Fibroblast of skin of back (primary cell): ENCODE measurements at regions not wholly inside any gene's neighbourhood (a gene's known extent, or its start where the extent isn't known, plus 50 kb on each side); places are given as distances from the start of the nearest gene placed in this dataset.

Experiments used
- DNase-seq: peaks from one replicate; pipeline ENCODE4 v3.0.0-alpha.2; 2013

DNA sequence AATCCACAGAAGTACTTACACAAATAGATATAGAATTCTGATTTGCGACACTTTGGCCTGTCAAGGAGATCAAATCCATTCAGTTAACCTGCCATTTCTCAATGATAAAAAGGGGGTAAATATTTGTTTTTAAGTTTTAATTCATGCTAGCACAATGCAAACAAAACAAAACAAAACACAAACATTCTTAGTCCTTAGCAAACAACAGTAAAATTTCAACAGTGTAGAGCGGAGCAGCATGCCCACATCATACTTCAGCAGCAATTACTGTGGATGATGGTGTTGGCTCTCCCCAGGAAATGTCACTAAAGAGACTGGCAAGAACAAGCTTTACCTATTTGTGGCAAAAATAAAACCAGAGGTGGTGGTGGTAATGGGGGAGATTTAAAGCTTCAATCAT, 625.2 kb upstream of the PCDH20 start:
- DNase-seq = no peak

DNA sequence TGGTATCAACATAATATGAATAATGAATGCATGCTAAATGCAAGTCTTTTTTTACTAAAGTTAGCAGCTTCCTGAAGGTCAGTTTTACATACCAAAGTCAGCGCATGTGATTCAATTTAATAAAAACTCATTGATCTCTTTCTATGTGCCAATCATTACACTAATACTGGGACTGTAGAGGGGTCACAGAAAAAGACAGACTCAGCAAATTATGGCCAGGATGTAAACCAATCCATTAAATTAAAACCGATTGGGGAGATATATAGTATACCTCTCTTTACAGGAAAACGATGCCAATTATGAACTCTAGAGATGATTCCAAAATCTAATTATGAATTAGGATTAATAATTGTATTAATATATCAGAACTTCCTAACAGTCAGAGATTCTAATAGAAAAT, 624.4 kb upstream of the PCDH20 start:
- DNase-seq = no peak

DNA sequence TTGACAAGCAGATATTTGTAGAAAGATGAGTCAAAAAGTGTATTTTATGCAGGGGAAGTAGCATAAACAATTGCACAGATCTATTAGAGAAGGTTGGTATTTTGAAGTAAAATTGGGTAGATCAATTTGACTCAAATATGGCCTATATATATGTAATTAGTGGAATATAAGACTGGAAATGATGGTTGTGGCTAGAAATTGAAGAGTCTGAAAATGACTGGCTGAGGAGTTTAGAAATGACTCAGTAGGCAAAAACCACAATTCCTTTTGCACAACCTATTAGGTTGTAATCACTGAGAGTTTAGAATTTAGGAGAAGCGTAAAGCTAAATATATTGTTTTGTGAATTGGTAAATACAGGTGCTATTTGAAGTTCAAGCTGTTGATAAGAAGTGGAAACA, 622.6 kb upstream of the PCDH20 start:
- no peak for DNase-seq

DNA sequence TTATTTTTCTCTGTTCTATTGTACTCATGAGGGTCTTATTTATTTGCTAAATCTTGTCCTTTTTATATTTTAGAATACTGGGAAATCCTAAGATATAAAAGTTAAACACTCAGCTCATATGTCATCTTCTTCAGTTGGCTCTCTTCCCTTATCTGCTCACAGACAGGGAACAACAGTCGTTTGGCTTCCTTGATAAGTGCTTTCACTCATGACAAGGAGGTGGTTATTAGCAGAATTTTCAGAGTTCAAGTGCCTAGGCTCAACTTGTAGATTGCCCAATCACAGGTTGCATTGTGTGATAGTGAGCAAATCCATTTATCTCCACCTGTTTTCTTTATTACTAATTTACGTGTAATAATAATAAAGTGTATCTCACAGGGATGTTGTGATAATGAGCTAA, 620.3 kb upstream of the PCDH20 start:
- no peak for DNase-seq

DNA sequence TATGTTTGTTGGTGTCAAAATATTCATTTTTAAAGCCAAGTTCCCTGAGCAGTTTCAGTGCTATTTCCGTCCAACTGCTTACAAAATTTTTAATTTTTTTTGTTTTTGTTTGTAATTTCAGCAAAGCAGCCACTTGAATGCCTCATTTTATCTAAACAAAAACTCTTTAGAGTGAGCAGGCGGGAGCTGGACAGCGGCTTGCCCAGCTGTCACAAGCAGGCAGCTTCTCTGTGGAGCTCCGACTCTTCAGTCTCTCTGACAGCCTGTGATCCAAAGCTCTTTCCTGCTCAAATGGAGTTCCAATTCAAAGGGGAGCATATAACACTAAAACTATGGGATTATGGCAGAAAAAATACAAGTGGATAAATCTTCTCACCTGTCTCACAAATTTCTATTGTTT, 618.3 kb upstream of the PCDH20 start:
- no peak for DNase-seq

DNA sequence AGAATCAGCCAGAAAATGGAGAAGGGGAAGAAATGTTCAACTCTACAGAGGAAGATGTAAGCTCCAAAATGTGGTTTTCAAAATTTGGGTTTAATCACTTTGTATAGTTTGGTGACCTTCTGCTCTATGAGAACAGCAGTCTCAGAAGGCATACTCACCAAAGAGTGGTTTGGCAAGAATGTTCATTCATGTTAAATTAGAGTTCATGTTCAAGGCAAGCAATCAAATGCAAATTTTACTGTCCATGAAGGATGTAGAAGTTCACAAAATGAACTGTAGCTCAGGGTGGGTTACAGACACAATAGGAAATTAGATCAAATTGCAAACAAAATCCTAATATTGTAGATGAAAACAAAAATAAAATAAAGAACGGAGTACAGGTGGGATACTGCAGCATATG, 606.7 kb upstream of the PCDH20 start:
- no peak for DNase-seq

DNA sequence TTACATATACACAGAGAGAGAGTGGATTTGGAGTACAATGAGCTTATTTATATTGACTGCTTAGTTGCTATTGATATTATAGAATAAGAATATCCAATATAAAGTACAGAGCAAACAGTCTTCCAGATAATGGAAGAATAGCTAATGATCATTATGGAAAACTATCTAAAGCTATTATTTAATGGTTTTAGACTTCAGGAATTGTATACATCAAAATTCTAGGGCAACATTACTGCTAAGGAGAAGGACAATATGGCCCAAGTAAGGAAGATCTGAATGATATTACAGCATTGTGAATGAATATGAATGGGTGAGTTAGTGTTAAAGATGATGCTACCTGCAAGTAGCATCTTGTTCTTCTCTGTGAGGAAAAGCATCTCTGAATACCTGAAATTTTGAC, 604.2 kb upstream of the PCDH20 start:
- DNase-seq = no peak

DNA sequence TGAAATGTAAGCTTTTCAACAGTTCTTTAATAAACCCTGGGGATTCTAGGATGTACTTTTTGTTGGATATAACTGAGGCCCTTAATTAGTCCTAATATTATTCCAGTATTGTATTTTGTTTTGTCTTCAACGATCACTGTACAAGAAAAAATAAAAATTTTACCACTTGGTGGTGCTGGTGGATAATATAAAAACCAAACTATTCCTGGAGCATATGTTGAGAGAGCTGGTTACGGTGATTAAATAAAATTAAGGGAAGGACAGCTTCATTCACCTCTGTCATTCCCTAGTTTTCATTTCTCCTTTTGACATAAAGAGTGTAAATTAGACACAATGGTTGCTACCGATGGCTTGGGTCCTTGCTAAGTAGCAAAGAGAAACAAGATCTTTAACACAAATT, 598.6 kb upstream of the PCDH20 start:
- peak; percentile 6 for DNase-seq

DNA sequence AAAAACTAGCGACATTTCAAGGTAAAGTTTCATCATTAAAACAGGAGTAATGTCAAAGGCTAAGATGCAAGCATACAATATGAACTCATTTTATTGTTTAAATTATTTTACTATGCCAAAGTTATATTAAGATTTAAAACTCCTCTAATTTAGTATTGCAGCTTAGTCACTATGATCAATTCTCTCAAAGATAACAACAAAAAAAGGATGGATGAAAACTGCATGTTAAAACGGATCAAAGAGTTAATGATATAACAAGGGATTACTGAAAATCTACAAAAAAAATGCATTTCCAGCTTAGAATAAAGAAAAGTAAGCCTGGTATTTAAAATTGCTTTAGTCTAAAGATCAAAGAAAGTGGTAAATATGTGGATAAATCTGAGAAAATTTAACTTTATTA, 587.8 kb upstream of the PCDH20 start:
- no peak for DNase-seq

DNA sequence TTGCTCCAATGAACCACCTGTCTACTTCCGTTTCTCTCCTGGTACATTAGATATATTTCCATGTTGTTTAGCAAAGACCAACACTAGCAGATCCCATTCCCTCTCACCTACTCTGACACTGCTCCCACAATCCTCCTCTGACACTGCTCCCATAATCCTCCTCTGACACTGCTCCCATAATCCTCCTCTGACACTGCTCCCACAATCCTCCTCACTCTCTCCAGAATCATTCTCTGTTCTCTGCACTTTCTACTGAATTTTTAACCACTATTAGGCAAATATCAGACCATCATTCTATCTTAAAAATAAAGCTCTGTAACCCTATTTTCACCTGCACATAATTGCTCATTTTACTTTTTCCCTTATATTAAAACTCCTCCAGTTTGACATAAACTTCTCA, 578.5 kb upstream of the PCDH20 start:
- DNase-seq = no peak

DNA sequence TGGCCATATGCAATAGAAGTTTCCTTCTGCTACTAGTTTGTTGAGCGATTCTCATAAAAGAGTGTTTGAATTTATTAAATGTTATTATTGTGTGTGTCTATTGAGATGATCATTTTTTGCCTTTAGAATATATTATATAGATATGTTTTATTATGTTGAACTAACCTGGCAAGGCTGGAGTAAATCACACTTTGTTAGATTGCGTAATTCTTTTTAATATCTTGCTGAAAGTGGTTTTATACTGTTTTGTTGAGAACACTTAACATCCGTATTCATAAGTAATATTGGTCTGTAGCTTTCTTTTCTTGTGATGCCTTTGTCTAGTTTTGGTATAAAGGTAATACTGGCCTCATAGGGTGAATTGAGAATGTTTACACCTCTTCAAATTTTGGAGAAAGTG, 574.3 kb upstream of the PCDH20 start:
- no peak for DNase-seq

DNA sequence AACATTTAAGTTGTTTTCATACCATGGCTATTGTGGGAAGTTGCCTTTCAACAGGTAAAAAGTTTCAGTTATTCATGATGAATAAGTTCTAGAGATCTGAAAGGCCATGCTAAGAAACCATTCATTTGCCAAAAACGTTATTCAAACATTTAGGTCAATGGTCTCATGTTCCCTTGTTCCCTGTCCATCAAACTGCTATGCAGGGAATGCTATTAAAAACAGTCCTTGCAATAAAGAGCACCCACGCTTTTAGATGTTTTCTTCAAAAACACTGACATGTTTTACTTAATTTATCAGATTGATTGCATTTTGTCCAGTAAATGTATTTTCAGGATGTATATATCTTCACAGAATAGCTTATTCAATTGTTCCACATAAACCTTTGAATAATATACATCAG, 573.2 kb upstream of the PCDH20 start:
- no peak for DNase-seq

DNA sequence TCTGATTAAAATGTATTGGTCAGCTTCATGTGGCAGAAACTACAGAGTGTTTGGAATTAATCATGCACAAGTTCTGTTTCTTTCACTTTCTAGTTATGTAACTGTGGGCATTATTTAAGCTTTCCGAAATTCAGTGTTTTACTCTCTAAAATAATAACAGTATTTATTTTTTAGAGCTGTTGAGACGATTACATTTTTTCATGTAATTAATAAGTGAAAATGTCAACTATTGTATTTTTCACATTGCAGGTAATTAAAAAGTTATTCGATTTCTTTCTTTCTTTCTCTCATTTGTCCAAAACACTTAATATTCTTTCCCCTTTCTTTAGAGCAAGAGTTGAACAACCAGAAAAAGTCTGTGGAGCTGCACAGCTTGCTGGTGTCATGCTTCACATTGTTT, 559.4 kb upstream of the PCDH20 start:
- no peak for DNase-seq

DNA sequence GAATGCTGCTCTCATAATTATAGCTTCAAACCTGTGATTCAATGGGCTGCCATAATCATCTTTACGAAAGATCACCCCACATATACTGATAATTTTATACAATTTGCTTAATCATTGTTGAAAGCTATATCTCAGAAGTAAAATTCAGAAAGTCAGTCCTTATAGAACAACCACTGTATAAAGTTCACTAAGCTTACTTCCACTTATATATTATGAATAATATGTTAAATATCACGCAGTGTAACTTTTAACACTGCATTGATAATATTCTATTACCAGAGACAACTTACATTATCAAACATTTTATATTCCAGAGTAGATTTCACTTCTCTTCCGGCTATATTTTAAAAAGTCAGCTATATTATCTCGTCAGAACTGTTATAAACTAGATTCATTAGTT, 550.1 kb upstream of the PCDH20 start:
- no peak for DNase-seq

DNA sequence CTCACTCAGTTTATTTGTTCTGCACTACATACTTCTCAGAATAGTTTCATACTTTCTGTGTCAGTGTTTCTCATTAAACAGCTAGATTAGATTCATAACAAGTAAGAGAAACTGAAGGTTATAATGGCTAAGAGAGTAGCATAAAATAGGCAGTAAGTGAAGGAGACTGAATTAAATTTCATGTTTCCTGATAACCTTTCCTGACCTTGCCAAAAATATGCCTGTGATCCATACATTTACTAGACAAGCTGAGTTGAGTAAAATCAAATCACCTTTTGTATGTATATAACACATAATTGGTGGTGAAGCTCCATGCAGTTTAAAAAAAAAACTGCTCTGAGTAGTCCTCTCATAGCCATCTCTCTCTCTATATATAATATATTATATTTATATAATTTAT, 545.3 kb upstream of the PCDH20 start:
- no peak for DNase-seq

DNA sequence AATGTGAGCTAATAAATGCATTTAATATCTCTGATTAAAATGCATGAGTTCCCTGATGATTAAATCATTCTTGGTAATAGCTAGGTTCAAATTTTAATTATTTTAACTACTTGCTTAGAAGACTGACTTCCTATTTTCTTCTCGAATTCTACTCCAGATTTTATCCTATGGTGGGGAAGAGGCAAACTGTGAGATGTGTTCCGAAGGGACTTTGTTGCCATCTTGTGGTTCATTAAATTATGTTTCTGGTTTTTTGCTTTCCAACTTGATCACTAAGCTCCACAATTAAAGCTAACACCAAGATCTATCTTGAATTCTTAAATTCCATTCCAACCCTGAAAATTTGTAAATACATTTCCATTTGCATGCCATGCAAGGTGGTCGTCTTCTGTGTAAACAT, 538.4 kb upstream of the PCDH20 start:
- DNase-seq = peak; percentile 14

DNA sequence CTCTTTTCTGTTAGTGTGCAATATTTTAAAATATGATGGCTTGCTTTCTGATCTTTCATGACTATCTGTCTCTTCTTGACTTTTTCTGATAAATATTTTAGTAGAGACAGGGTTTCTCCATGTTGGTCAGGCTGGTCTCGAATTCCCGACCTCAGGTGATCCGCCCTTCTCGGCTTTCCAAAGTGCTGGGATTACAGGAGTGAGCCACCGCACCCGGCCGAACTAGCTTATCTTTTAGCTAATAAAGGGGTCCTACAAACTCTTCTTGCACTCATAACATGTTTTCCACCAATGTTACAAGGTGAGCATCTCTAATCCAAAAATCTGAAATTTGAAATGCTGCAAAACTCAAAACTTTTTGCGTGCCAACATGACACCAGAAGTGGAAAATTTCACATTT, 535.2 kb upstream of the PCDH20 start:
- DNase-seq = no peak

DNA sequence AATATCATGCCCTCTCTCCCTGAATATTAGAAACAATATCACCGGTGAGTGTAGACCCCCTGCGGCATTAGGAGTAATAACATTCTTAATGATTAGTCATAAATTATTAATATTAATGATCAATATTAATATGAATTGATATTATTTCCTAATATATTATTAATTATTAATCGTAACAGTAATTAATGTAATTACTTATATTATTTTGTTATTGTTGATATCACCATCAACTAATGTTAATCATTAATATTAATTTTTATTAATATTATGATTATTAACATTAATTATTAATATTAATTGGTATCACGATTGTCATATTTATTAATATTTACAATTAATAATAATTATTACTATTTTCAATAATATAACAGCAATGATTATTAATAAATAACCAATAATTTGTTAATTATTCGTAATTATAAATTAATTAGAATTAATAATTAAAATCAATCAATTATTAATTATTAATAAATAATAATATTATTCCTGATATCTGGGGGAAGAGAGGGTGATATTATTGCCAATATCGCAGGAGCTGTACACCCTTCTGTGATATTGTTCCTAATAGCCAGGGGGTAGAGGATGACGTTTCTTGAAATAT, 528.8 kb upstream of the PCDH20 start:
- DNase-seq = no peak

DNA sequence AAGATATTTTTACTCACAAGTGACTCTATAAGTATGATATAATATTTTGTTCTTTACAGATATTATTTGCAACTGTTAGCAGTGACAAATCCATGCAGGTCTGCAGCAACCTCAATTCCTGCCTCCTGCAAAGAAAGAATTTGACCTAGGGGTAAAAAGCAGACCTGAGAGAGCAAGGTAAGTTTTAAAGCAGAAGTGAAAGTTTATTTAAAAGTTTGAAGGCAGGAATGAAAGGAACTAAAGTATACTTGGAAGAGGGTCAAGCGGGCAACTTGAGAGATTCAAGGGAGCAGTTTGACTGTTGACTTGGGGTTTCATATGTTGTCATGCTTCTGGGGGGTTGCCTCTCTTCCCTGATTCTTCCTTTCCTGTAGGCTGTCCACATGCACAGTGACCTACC, 520.1 kb upstream of the PCDH20 start:
- no peak for DNase-seq

DNA sequence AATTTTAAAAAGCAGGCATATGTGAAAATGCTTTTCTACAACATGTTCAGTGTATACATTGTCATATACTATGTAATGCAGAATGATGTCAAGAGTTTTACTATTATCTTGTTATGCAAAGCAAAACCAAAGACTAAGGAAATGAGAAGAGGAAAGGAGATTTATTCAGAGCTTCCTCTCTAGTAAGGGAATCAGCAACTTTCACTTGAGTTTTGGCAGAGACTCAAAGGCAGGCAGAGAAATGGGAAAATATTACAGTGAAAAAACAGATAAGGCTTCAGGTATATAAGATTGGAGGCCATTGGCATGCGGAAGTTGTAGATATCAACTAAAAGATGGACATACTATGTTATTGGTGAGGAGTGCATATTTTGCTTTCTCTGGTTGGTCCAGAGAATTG, 512.0 kb upstream of the PCDH20 start:
- DNase-seq = no peak

DNA sequence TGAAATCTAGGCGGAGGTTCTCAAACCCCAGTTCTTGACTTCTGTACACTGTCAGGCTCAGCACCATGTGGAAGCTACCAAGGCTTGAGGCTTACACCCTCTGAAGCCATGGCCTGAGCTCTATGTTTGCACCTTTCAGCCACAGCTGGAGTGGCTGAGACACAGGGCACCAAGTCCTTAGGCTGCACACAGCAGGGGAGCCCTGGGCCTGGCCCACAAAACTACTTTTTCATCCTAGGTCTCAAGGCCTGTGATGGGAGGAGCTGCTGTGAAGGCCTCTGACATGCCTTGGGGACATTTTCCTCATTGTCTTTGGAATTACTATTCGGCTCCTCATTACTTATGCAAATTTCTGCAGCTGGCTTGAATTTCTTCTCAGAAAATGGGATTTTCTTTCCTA, 503.2 kb upstream of the PCDH20 start:
- no peak for DNase-seq

DNA sequence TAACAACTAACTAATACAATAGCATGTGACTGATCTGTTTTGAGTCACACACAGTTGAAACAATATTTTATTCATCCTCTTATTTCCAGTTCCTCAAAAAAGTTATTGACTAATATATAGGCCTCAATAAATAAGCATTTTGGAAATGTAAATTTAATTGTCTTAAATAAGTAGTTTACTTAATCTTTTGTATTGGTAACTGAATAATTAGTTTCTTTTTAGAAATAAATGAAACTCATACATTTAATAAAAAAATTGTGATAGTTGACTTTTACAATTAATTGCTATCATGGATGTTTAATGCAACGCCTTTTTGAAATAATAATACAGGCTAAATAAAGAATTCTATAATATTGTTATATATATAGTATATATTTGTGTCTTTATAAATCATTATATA, 500.8 kb upstream of the PCDH20 start:
- no peak for DNase-seq

DNA sequence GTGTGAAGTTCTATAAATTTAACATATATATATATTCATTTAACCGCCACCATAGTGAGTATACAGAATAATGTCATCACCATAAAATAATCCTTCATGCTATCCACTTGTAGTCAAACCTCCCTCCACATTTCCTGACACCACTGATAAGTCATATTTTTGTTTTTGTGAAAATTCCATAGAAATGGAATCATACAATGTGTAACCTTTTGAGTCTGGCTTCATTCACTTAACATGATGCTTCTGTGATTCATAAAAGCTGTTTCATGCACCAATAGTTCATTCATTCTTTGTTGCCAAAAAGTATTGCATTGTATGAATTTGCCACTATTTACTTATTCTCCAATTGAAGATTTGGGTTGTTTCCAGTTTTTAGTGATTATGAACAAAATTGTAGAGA, 497.5 kb upstream of the PCDH20 start:
- DNase-seq = peak; percentile 32

DNA sequence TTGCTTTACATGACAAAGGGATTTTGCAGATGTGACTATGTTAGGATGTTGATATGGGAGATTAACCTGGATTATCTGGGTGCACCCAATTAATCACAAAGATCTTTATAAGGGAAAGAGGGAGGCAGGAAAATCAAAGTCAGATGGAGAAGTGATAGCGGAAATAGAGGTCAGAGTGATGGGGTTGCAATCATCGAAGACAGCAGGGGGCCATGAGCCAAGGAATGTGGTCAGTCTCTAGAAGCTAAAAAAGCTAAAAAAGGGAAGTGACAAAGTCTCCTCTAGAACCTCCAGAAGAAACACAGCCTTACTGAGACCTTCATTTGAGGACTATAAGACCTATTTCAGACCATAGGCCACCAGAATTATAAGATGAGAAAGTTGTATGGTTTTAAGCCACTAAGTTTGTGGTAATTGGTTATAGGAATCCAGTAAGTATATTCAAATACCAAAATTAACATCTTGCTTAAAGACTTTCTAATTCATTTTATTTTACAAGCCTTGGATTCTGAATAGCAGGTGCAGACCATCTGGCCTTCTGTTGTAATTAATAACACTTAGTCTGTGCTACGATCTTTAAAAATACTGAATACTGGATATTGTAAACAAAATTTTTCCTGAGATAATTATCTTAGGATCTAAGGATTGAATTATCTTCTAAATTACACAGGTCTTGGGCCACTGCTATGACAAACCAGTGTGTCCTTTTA, 493.4 kb upstream of the PCDH20 start:
- DNase-seq = no peak

DNA sequence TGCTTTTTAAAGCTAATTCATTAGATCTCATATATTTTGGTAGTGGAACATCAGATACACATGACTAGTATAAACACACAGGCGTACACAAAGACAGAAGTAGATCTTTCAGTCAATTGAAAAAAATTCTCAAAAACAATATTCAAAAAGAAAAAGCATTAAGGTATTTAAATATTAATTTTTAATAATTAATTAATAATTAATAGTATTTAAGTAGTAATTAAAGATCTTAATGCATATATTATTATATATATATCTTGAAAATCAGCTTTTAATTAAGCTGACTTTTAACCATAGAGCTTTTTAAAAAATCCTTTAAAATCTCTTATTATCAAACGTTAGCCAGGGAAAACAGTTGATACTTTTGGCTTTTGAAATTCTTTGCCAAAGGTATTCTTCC, 489.4 kb upstream of the PCDH20 start:
- no peak for DNase-seq
